Fibroblast of the aortic adventitia (primary cell): ENCODE measurements at regions not wholly inside any gene's neighbourhood (a gene's known extent, or its start where the extent isn't known, plus 50 kb on each side); places are given as distances from the start of the nearest gene placed in this dataset.

ENCODE experiments used
- DNase-seq: peaks from one replicate; pipeline ENCODE4 v3.0.0-alpha.2; 2010; ENCODE audit warnings: low read depth
- H3K4me3 ChIP-seq: 2 replicates; pipeline ENCODE4 v1.5.1; 2011; ENCODE audit warnings: low read depth, mild to moderate bottlenecking, control low read depth, low read length, moderate library complexity
- TF ChIP-seq, protein P1 (sequence below): IDR thresholded peaks from 2 replicates; pipeline ENCODE4 v1.5.1; 2011; ENCODE audit warnings: mild to moderate bottlenecking, low read length, control low read depth, inconsistent platforms; ENCODE audit not compliant: insufficient read depth

DNA sequence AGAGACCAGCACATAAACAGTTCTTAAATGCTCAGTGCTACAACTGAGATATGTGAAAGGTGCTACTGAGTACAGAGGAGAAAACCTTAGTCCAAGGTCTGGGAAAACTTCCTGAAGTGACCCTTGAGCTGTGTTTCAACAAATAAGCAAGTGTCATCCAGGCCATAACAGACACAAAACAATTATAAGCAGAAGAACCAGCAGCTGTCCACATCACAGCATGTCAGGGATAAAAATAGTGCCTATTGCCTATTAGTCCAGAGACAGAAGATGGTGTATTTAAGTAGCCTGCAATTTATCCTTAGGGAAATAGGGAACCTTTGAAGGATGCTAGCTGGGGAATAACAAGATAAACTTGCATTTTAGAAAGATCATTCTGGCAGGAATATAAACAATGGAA lies 237.8 kb downstream of the SPTSSA start:
- TF ChIP-seq, protein P1, sequence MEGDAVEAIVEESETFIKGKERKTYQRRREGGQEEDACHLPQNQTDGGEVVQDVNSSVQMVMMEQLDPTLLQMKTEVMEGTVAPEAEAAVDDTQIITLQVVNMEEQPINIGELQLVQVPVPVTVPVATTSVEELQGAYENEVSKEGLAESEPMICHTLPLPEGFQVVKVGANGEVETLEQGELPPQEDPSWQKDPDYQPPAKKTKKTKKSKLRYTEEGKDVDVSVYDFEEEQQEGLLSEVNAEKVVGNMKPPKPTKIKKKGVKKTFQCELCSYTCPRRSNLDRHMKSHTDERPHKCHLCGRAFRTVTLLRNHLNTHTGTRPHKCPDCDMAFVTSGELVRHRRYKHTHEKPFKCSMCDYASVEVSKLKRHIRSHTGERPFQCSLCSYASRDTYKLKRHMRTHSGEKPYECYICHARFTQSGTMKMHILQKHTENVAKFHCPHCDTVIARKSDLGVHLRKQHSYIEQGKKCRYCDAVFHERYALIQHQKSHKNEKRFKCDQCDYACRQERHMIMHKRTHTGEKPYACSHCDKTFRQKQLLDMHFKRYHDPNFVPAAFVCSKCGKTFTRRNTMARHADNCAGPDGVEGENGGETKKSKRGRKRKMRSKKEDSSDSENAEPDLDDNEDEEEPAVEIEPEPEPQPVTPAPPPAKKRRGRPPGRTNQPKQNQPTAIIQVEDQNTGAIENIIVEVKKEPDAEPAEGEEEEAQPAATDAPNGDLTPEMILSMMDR = no peak
- no peak for DNase-seq
- no peak overlapping the region for H3K4me3 ChIP-seq

DNA sequence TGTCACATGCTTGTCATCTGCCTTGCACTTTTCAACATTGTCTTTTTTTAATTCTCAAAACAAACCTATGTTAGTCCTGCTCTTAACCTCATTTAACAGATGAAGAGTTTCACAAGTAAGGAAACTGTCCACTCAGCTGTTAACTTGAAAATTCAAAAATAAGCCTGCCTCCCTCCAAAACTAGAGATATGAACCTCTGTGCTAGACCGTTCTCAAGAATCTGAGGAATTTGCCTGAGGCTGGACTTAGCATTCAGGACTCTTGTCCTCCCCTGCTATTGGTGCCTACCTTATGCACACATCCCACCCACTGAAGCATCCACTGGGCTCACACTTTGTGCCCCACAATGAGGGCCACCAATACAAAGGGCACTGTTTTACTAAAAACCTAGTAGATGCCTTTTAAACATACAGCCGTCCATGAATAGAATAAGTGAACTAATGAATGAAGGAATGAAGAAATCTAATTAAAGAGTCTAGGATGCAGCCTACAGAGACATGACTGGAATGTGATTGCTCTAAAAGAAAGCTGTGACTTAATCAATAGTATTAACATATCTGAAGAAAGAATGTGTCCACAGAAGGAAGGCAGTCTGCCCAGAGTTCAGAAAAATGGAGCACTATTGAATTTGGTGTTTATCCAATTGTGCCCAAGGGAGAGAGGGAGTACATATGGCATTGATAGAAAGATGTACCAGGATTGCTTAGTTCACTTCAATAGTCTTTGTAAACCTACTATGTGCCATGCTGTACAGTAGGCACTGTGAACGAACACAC lies 238.5 kb downstream of the SPTSSA start:
- no peak overlapping the region for H3K4me3 ChIP-seq
- no peak for DNase-seq
- TF ChIP-seq, protein P1 = no peak

DNA sequence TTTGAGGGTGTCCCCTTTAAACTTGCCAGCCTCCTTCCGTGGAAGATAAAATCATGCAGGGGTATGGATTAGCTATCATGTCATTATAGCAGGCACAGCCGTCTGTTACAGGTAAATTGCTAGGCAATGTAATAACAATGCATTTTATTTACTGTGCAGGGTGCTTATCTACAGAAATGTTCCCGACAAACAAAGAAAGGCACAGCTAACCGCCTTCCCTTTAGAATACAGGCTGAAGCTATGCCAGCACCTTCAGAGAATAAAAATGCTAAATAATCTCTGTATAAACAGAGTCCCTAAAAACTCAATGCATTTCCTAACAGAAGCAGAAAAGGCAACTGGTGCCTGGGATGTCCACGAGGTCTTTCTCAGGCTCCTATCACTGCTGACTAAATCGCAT lies 239.2 kb downstream of the SPTSSA start:
- TF ChIP-seq, protein P1 = no peak
- DNase-seq = no peak
- H3K4me3 ChIP-seq = no peak overlapping the region

DNA sequence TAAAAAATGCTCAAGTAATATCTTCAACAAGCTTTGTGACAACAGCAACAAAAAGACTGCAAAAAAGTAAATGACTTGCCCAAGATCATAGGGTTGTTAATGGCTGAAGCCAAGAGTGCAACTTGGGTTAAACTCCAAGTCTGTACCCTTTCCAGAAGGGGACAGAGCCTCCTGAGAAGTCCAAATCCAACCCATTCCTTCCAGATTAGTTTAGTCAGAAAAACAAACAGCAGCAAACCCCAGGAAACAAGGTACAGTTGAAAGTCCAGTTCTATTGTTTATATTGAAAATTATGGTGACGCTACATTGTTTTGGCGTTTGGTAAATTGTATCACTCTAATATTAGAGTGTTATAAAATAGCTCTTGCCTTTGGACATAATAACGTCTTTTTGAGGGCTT lies 239.9 kb downstream of the SPTSSA start:
- TF ChIP-seq, protein P1 = no peak
- DNase-seq = no peak
- H3K4me3 ChIP-seq = no peak overlapping the region

DNA sequence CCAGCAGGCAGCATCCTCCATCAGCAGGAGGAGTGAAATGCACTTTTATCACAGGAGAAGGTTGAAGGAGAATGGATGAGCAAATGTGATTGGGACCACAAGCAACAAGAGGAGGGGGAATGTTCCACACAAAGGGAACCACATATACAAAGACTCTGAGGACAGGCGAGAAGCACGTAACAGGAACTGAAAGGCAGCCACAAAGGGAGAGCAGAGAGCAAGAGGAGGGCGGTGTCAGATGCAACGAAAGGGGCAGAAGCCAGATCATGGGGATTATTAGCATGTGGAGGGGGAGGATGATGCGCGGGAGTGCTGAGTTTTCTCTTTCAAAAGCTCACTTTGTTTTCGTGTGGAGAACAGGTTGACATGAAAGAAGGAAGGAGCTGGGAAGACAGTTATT lies 241.1 kb downstream of the SPTSSA start:
- DNase-seq = no peak
- TF ChIP-seq, protein P1 = no peak

DNA sequence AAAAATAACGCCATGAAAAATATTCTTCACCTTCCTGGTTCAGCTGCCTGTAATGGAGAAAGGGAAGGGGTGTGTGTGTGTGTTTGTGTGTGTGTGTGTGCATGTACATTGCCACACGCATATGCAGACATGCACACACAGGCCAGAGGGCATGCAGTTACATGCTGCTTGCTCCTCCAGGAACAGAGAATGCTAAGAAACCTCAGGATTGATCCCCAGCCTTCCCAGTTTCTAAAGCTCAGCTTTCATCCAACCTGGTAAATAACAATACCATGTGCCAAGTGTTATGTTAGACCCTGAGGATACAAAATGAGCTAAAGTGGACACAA lies 241.7 kb downstream of the SPTSSA start:
- H3K4me3 ChIP-seq = no peak overlapping the region
- no peak for DNase-seq

More for the DNA sequence above, 241.1 kb downstream of the SPTSSA start:
- H3K4me3 ChIP-seq = no peak overlapping the region

More for the DNA sequence above, 241.7 kb downstream of the SPTSSA start:
- TF ChIP-seq, protein P1 = no peak
